GM12873 (cell line): ENCODE measurements at regions not wholly inside any gene's neighbourhood (a gene's known extent, or its start where the extent isn't known, plus 50 kb on each side); places are given as distances from the start of the nearest gene placed in this dataset.

Experiments
- TF ChIP-seq, protein P1 (sequence below): IDR thresholded peaks from 2 replicates; pipeline ENCODE4 v1.5.1; 2012; ENCODE audit warnings: low read depth, mild to moderate bottlenecking, moderate library complexity, low read length, control low read depth; ENCODE audit not compliant: insufficient read depth; ENCODE audit errors: missing control alignments

DNA sequence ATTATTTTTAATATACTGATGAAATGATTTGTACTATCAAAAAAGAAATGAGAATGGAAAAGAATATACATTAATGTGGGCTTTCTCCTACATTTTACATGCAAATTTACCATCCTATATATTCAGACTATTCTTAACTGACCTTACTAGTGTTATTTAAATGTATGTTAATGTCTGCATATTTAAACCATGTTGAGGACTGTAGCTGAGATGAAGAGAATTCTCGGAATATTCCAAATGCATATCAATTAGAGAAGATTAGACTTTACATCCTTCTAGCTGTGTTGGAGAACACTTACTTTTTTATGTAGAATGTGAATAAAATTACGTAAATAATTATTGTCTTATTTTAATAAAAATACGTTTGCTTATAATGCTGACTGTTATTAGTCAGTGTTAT is 990.1 kb upstream of the LRFN5 start:
- TF ChIP-seq, protein P1, sequence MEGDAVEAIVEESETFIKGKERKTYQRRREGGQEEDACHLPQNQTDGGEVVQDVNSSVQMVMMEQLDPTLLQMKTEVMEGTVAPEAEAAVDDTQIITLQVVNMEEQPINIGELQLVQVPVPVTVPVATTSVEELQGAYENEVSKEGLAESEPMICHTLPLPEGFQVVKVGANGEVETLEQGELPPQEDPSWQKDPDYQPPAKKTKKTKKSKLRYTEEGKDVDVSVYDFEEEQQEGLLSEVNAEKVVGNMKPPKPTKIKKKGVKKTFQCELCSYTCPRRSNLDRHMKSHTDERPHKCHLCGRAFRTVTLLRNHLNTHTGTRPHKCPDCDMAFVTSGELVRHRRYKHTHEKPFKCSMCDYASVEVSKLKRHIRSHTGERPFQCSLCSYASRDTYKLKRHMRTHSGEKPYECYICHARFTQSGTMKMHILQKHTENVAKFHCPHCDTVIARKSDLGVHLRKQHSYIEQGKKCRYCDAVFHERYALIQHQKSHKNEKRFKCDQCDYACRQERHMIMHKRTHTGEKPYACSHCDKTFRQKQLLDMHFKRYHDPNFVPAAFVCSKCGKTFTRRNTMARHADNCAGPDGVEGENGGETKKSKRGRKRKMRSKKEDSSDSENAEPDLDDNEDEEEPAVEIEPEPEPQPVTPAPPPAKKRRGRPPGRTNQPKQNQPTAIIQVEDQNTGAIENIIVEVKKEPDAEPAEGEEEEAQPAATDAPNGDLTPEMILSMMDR: no peak

DNA sequence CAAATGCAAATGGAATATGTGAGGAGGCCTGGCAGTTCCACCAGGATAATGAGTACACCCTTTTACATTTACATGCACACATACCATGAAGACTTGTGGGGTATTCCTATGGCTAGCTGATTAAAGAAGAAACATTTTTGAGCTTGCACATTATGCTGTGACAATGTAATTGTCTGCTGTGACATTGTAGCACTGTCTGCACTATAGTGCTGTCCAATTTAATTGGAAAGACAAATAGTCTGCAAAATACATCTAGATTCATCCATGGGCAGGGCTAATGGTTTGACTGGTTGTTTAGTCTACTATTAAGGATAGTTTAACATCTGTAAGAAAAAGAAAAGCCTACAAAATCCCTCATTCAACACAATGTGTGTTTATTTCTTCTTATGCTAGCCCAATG is 1005.6 kb upstream of the LRFN5 start:
- TF ChIP-seq, protein P1: no peak

DNA sequence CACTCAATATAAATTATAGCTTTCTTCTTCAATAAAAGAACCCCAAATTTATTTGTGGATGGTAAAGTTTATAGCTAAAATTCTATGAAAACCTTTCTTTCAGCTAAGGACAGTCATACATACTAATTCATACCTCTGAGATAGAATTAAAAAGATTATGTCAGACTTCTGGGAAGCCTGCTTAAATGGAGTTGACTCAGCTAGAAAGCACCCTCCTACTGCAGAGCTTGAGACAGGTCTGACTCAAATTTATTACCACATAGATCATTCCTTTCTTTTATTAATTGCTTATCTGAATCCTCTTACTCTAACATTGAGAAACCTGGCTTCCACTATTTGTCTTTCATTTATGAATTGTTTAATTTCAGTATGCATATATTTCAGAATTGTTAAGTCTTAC is 1007.0 kb upstream of the LRFN5 start:
- TF ChIP-seq, protein P1: no peak

DNA sequence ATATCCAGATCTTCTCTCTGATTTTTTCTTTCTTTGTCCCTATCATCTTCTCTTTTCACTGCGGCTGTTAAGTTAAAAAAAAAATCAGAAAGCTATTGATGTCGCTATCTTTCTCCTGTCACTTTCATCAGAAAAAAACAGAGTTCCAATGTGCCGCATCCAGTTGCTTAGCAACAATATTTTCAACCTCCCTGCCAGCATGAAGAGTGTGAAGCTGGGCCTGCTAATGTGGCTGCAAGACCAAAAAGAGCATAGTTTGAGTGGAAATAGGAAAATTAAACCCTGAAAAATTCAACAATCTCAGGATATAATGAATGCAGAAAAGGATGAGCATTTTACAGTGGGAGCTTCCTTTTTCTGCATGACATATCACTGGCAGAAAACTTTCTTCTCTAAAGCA is 1025.4 kb upstream of the LRFN5 start:
- TF ChIP-seq, protein P1: no peak

DNA sequence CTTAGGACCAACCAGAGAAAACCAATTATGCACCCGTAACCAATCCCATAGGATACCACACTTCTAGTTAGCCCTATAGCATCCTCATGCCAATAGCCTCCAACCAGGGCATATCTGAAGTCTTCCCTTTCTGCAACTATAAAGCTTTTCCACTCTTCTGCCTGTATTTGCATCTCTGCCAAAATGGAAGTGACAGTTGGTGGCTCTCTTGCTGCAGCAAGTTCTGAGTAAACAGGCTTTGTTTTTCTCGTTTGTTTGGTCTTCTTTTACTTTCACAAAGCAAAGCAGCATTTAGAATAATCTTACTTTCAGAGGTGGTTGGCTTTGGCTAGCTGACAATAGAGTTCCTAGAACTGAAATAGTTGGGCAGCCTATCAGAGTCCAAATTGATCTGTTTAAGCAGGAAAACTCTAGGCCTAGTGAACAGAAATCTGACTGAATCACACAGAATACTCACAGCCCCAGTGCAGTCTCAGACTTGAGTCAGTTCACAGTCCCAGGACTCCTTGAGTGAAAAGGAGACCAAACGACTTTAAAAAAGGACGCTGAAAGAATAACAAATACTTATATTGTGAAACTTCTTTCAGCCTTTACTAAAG is 1029.7 kb upstream of the LRFN5 start:
- TF ChIP-seq, protein P1: no peak

DNA sequence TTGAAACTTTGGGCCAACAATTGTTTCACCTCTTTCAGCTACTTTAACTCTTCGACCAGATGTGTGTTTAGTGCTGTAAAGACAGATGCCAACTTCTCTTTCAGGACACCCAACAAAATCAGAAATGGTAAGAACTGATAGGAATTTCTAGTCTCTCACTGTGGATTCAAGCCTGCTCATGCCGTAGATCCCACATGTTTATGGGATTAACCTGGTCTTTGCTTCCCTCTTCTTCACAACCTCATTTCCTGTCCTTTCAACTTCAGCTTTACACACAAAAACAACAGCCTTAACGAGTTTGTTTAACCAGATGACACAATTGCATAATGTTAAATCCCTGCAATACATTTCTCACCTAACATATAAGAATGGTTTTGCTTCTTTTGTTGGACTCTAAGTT is 1031.9 kb upstream of the LRFN5 start:
- TF ChIP-seq, protein P1: no peak

DNA sequence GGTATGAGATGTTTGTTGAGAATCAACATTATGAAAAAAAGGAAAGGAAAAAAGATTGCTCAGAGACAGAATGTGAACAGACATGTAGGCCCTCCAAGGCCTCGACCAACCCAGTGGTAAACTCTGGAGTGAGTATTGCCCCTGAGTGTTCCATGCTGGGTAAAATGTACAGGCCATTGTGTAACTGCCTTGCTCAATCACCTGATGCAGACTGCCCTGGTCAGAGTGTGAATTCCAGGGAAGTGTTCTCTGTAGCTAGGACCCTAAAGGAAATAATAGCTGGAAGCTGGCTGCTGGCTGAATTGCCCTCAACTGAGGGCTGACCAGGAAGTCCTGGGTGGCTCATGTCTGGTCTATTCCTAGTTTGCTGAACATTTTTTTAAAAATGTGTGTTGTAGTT is 1081.4 kb upstream of the LRFN5 start:
- TF ChIP-seq, protein P1: no peak
